ENCODE measurements at regions not wholly inside any gene's neighbourhood (a gene's known extent, or its start where the extent isn't known, plus 50 kb on each side); places are given as distances from the start of the nearest gene placed in this dataset.

DNA sequence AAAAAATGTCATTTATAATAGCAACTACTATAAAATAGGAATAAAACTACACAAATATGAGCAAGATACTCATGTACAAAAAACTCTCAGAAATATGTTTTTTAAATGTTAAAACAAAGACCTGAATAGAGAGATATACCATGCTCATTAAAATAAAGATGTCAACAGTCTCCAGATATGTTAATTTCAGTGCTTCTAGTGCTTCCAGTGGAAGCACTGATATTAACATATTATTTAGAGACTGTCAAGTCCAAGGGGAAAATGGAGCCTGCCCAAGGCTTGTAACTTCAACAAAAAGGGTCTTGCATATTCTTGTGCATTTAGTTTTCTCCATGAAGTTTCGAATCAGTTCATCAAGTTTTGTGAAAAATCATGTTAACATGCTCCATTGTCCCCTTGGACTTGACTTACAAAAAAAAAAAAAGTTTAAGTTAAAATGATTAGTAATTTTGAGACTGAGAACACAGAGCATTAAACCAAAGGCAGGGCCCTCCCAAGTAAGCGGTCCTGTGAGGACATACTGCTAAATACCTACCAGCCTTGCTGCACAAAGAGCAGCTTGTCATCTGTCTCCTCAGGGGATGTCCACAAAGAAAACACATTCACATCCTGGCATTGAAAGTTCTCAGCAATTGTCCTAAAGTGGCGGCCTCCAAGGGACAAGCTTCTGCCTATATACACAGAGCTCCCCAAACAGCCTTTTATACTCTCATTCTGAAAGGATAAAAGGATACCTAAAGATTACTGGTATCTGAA, 501.9 kb upstream of the CHAC2 start:
- H3K9me3 ChIP-seq (ENCODE audit: low read depth) = no peaks in the 10 kb centered on the region
- H3K4me1 ChIP-seq (ENCODE audit: insufficient read depth) = no peaks in the 10 kb centered on the region
- H3K27me3 ChIP-seq (replicated peaks; ENCODE audit: insufficient read depth) = no peaks in the 10 kb centered on the region
- H3K9me2 ChIP-seq (ENCODE audit: insufficient read depth) = no peaks in the 10 kb centered on the region
- H3K36me3 ChIP-seq (ENCODE audit: low read depth) = no peaks in the 10 kb centered on the region
- H3K79me2 ChIP-seq (ENCODE audit: insufficient read depth) = no peaks in the 10 kb centered on the region
- H3K9ac ChIP-seq = no peak overlapping the region
- H3K27ac ChIP-seq = no peak overlapping the region
- in situ Hi-C loops (cut with MboI) = no loop called here
- no peak overlapping the region for H2AFZ ChIP-seq
- 32 to 40% methylated on average over 3 of the region's 3 CpGs for WGBS, 2 experiments (ENCODE audit: low coverage in 1 of 2, low lambda C conversion rate in 2 of 2, missing lambda C conversion rate in 2 of 2)
- no peak overlapping the region for H3K4me2 ChIP-seq (ENCODE audit: unreplicated experiment)
- no peaks in the 10 kb centered on the region for H3F3A ChIP-seq (ENCODE audit: insufficient read depth)
- no peaks in the 10 kb centered on the region for H4K20me1 ChIP-seq (ENCODE audit: insufficient read depth)
- TF ChIP-seq EZH2 (IDR thresholded peaks at IDR 0.05; ENCODE audit: insufficient read depth, poor library complexity, severe bottlenecking) (no peak), EZH2phosphoT487 (IDR thresholded peaks at IDR 0.05; ENCODE audit: insufficient read depth, low read depth) (no peak)
- H3K4me3 ChIP-seq = no peak overlapping the region
- no peak for DNase-seq

- H2AFZ ChIP-seq = no peak overlapping the region
- no peaks in the 10 kb centered on the region for H3K79me2 ChIP-seq (ENCODE audit: insufficient read depth)
- no peak overlapping the region for H3K4me2 ChIP-seq (ENCODE audit: unreplicated experiment)
- TF ChIP-seq EZH2 (IDR thresholded peaks at IDR 0.05; ENCODE audit: insufficient read depth, poor library complexity, severe bottlenecking) (no peak), EZH2phosphoT487 (IDR thresholded peaks at IDR 0.05; ENCODE audit: insufficient read depth, low read depth) (no peak)
- DNase-seq = no peak
- 50 to 58% methylated on average over 5 of the region's 5 CpGs for WGBS, 2 experiments (ENCODE audit: low coverage in 1 of 2, low lambda C conversion rate in 2 of 2, missing lambda C conversion rate in 2 of 2)
- in situ Hi-C loops (cut with MboI) = no loop called here
- no peaks in the 10 kb centered on the region for H3K9me2 ChIP-seq (ENCODE audit: insufficient read depth)
- no peak overlapping the region for H3K27ac ChIP-seq
- H3K4me3 ChIP-seq = no peak overlapping the region
- no peaks in the 10 kb centered on the region for H4K20me1 ChIP-seq (ENCODE audit: insufficient read depth)
- no peaks in the 10 kb centered on the region for H3K27me3 ChIP-seq (replicated peaks; ENCODE audit: insufficient read depth)
- no peaks in the 10 kb centered on the region for H3K36me3 ChIP-seq (ENCODE audit: low read depth)
- H3K9ac ChIP-seq = no peak overlapping the region
- H3K4me1 ChIP-seq (ENCODE audit: insufficient read depth) = no peaks in the 10 kb centered on the region
- no peaks in the 10 kb centered on the region for H3F3A ChIP-seq (ENCODE audit: insufficient read depth)
- no peaks in the 10 kb centered on the region for H3K9me3 ChIP-seq (ENCODE audit: low read depth)
Measured at GRCh38 chr2:53260568-53260967, 507.0 kb upstream of the CHAC2 start.

DNA sequence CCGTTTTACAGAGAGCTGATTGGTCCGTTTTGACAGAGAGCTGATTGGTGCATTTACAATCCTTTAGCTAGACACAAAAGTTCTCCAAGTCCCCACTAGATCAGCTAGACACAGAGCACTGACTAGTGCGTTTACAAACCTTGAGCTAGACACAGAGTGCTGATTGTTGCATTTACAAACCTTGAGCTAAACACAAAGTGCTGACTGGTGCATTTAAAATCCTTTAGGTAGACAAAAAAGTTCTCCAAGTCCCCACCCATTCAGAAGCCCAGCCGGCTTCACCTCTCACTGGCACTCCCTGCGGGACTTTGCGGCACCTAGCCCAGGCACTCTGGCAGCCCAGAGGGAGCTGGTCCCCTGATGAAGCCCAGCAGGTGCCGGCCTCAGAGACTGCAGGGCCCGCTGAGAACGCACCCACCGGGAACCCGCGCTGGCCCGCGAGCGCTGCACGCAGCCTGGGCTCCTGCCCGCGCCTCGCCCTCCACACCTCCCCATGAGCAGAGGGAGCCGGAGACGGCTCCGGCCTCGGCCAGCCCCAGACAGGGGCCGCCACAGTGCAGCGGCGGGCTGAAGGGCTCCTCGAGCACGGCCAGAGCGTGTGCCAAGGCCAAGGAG, 508.1 kb upstream of the CHAC2 start:
- Histone ChIP-seq H3K36me3 (ENCODE audit: low read depth) (no peaks in the 10 kb centered on the region), H3F3A (ENCODE audit: insufficient read depth) (no peaks in the 10 kb centered on the region), H3K27me3 (replicated peaks; ENCODE audit: insufficient read depth) (no peaks in the 10 kb centered on the region), H3K9me3 (ENCODE audit: low read depth) (no peaks in the 10 kb centered on the region), H3K4me1 (ENCODE audit: insufficient read depth) (no peaks in the 10 kb centered on the region), H3K4me2 (ENCODE audit: unreplicated experiment) (no peak overlapping the region), H4K20me1 (ENCODE audit: insufficient read depth) (no peaks in the 10 kb centered on the region), H3K9me2 (ENCODE audit: insufficient read depth) (no peaks in the 10 kb centered on the region), H3K27ac (no peak overlapping the region), H3K79me2 (ENCODE audit: insufficient read depth) (no peaks in the 10 kb centered on the region), H3K9ac (no peak overlapping the region), H2AFZ (no peak overlapping the region), H3K4me3 (no peak overlapping the region)
- in situ Hi-C loops (cut with MboI) = no loop called here
- no peak for DNase-seq
- 79 to 80% methylated on average over 28 to 29 of the region's 29 CpGs for WGBS, 2 experiments (ENCODE audit: low coverage in 1 of 2, low lambda C conversion rate in 2 of 2, missing lambda C conversion rate in 2 of 2)
- TF ChIP-seq EZH2phosphoT487 (IDR thresholded peaks at IDR 0.05; ENCODE audit: insufficient read depth, low read depth) = no peak
- no peak for TF ChIP-seq EZH2 (IDR thresholded peaks at IDR 0.05; ENCODE audit: insufficient read depth, poor library complexity, severe bottlenecking)

DNA sequence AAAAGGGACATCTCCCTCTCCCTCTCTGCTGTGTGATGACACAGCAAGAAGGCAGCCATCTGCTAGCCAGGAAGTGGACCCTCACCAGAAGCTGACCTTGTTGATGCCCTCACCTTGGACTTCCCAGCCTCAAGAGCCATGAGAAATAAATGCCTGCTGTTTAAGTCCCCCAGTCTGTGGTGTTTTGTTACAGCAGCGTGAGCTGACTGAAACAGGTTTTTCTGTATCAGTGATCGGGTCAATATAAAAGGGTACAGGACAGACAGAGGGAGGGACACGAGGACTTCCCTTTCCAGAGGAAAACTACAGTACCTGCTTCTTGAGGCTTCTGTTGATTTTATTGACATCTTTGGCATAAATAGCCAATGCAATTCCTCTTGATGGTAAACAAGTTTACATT, 510.3 kb upstream of the CHAC2 start:
- H3K27ac ChIP-seq = no peak overlapping the region
- no peaks in the 10 kb centered on the region for H4K20me1 ChIP-seq (ENCODE audit: insufficient read depth)
- no peaks in the 10 kb centered on the region for H3K9me2 ChIP-seq (ENCODE audit: insufficient read depth)
- no peak overlapping the region for H3K4me2 ChIP-seq (ENCODE audit: unreplicated experiment)
- WGBS, 2 experiments (ENCODE audit: low coverage in 1 of 2, low lambda C conversion rate in 2 of 2, missing lambda C conversion rate in 2 of 2) = 43 to 50% methylated on average over 3 of the region's 3 CpGs
- H3K36me3 ChIP-seq (ENCODE audit: low read depth) = no peaks in the 10 kb centered on the region
- H3K9ac ChIP-seq = no peak overlapping the region
- no peaks in the 10 kb centered on the region for H3K27me3 ChIP-seq (replicated peaks; ENCODE audit: insufficient read depth)
- H3F3A ChIP-seq (ENCODE audit: insufficient read depth) = no peaks in the 10 kb centered on the region
- no peak for DNase-seq
- TF ChIP-seq EZH2phosphoT487 (IDR thresholded peaks at IDR 0.05; ENCODE audit: insufficient read depth, low read depth) (no peak), EZH2 (IDR thresholded peaks at IDR 0.05; ENCODE audit: insufficient read depth, poor library complexity, severe bottlenecking) (no peak)
- H3K4me1 ChIP-seq (ENCODE audit: insufficient read depth) = no peaks in the 10 kb centered on the region
- in situ Hi-C loops (cut with MboI) = no loop called here
- H3K4me3 ChIP-seq = no peak overlapping the region
- no peaks in the 10 kb centered on the region for H3K79me2 ChIP-seq (ENCODE audit: insufficient read depth)
- no peak overlapping the region for H2AFZ ChIP-seq
- no peaks in the 10 kb centered on the region for H3K9me3 ChIP-seq (ENCODE audit: low read depth)

Measured in GM23248 (cell line).